B cell (primary cell): ENCODE measurements at regions not wholly inside any gene's neighbourhood (a gene's known extent, or its start where the extent isn't known, plus 50 kb on each side); places are given as distances from the start of the nearest gene placed in this dataset.

Source experiments
- ATAC-seq: fragments of 200-7000 bp; cut with Tn5 transposase; one replicate; pipeline ENCODE4 v1.10.0; 2021; ENCODE audit warnings: low read depth, mild to moderate bottlenecking, moderate number of reproducible peaks, moderate library complexity
- CTCF ChIA-PET: fragments of 350-600 bp; sonication (Branson Sonifier 250); formaldehyde crosslinking; loops from one replicate; lab custom pipeline; 2021; ENCODE audit warnings: antibody characterized with exemption, inconsistent platforms; lab: Charles Lee
- POLR2A ChIA-PET: fragments of 350-600 bp; sonication (Branson Sonifier 250); formaldehyde crosslinking; loops from one replicate; lab custom pipeline; 2021; ENCODE audit warnings: antibody characterized with exemption; lab: Charles Lee
- DNase-seq: peaks from one replicate; pipeline ENCODE4 v3.0.0; 2013
- H2AFZ ChIP-seq: 2 replicates; pipeline ENCODE4 v1.6.1; 2012; ENCODE audit warnings: mild to moderate bottlenecking, low read depth, low read length; ENCODE audit not compliant: insufficient read depth, poor library complexity, severe bottlenecking
- H3K27ac ChIP-seq, 2 donors: 1 replicate in 1 of 2; 2 replicates in 1 of 2; pipeline ENCODE4 v1.5.1; 2012 to 2013; ENCODE audit warnings: low read length in 2 of 2, mild to moderate bottlenecking in 2 of 2, moderate library complexity in 1 of 2
- H3K27me3 ChIP-seq, 4 experiments: fragments of 200-600 bp in 1 of 4; sonication (generic) in 1 of 4; replicated peaks in 1 of 4; 1 replicate in 2 of 4; 2 replicates in 2 of 4; pipeline versions ENCODE4 v1.6.1 to v1.7.0; 2013 to 2016; ENCODE audit warnings: low read length in 3 of 4, mild to moderate bottlenecking in 2 of 4, mixed read lengths in 1 of 4, moderate library complexity in 1 of 4; ENCODE audit not compliant: insufficient read depth in 4 of 4, control insufficient read depth in 3 of 4; ENCODE audit errors: control extremely low read depth in 1 of 4
- H3K36me3 ChIP-seq, 2 experiments: replicated peaks in 1 of 2; 1 replicate in 1 of 2; 2 replicates in 1 of 2; pipeline versions ENCODE4 v1.6.1 to v1.7.1; 2013; ENCODE audit warnings: low read length in 1 of 2; ENCODE audit not compliant: insufficient read depth in 2 of 2, control insufficient read depth in 1 of 2; ENCODE audit errors: control extremely low read depth in 1 of 2, extremely low read depth in 1 of 2
- H3K4me1 ChIP-seq, 2 donors: fragments of 200-600 bp in 1 of 2; sonication (generic) in 1 of 2; 1 replicate in 1 of 2; 2 replicates in 1 of 2; pipeline versions ENCODE4 v1.5.1 to v1.6.1; 2013 to 2017; ENCODE audit warnings: low read length in 2 of 2; ENCODE audit not compliant: control insufficient read depth in 2 of 2, insufficient read depth in 2 of 2
- H3K4me2 ChIP-seq: replicated peaks from 2 replicates; pipeline ENCODE3; 2012; ENCODE audit warnings: mild to moderate bottlenecking, low read depth, low read length; ENCODE audit not compliant: poor library complexity, severe bottlenecking
- H3K4me3 ChIP-seq, 5 experiments: fragments of 200-600 bp in 1 of 5; sonication (generic) in 1 of 5; 1 replicate in 3 of 5; 2 replicates in 2 of 5; pipeline versions ENCODE4 v1.5.1 to v1.7.0; 2011 to 2016; ENCODE audit warnings: low read length in 4 of 5, mild to moderate bottlenecking in 4 of 5, low read depth in 2 of 5, control low read depth in 1 of 5, moderate library complexity in 1 of 5; ENCODE audit not compliant: insufficient read depth in 1 of 5; ENCODE audit errors: control extremely low read depth in 1 of 5, extremely low read depth in 1 of 5
- H3K79me2 ChIP-seq: fragments of 200-600 bp; sonication (generic); one replicate; pipeline ENCODE4 v1.6.0; 2016; ENCODE audit warnings: low read length; ENCODE audit not compliant: control insufficient read depth, insufficient read depth
- H3K9ac ChIP-seq: fragments of 200-600 bp; sonication (generic); 2 replicates; pipeline ENCODE4 v1.6.1; 2017; ENCODE audit warnings: mild to moderate bottlenecking, low read length, moderate library complexity
- H3K9me3 ChIP-seq, 3 donors: one replicate each; pipeline versions ENCODE4 v1.6.1 to v1.7.1; 2013; ENCODE audit warnings: low read length in 2 of 3; ENCODE audit not compliant: control insufficient read depth in 2 of 3, insufficient read depth in 1 of 3; ENCODE audit errors: control extremely low read depth in 1 of 3
- H4K20me1 ChIP-seq: 2 replicates; pipeline ENCODE4 v1.6.0; 2012; ENCODE audit warnings: mild to moderate bottlenecking, low read length; ENCODE audit not compliant: insufficient read depth, control insufficient read depth, poor library complexity, severe bottlenecking
- H3K27ac Mint-ChIP-seq: one replicate; pipeline ENCODE4 v1.8.0; 2021; ENCODE audit warnings: mixed read lengths
- H3K27me3 Mint-ChIP-seq: one replicate; pipeline ENCODE4 v1.8.0; 2021; ENCODE audit warnings: mixed read lengths
- H3K4me1 Mint-ChIP-seq: one replicate; pipeline ENCODE4 v1.8.0; 2021; ENCODE audit warnings: mixed read lengths
- H3K4me3 Mint-ChIP-seq: one replicate; pipeline ENCODE4 v1.8.0; 2021; ENCODE audit warnings: mixed read lengths
- H3K9me3 Mint-ChIP-seq: one replicate; pipeline ENCODE4 v1.8.0; 2022; ENCODE audit warnings: mixed read lengths; ENCODE audit not compliant: insufficient read depth
- CTCF ChIP-seq: fragments of 200-600 bp; IDR thresholded peaks from one replicate; pipeline ENCODE4 v1.8.0; 2022; ENCODE audit warnings: antibody characterized with exemption, mild to moderate bottlenecking
- EZH2 ChIP-seq: IDR thresholded peaks from 2 replicates; pipeline ENCODE4 v1.6.1; 2012; ENCODE audit warnings: borderline replicate concordance, low read depth, mild to moderate bottlenecking, moderate library complexity, low read length; ENCODE audit not compliant: insufficient read depth, poor library complexity, severe bottlenecking
- WGBS: methylation state at CpG from one replicate; pipeline ENCODE4 v1.1.5; 2013; ENCODE audit warnings: missing lambda C conversion rate; ENCODE audit not compliant: insufficient coverage; 5-methylcytosine and 5-hydroxymethylcytosine counted together
- intact Hi-C: fragments of 100-400 bp; cut with micrococcal nuclease; formaldehyde crosslinking; loops from one replicate; pipeline ENCODE4 v1.10.0; 2022

DNA sequence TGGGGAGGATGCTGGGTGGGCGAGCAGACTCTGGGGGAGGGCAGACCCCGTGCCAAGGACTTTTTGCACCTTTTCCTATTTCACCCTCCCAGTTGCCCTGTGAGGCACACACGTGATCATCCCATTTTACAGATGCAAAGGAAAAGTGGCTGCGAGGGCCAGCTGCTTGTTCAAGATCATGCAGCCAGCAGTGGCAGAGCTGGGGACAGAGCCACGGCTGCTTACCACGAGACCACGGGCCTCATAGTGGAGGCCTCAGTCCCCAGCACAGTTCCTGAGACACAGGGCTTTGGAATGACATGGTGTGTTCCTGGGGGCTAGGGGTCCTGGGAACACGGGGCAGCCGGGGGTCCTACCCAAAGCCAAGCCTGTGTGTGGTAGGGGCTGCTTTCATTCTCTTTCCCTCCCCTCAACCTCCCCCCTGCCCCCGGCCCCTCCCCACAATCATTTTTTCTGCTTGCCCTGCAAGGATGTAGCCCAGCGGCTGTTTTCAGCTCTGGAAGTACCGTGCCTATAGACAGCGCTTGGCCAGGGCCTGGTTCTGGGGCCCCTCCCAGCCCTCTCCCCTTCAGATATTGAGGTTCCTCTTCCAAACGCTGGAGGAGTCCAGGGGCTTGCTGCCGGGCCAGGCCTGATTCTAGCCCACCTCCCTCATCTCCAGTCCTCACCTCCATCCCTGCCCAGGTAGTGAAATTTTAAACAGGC is 58.5 kb upstream of the IER5L start:
- H3K9ac ChIP-seq: no peak overlapping the region
- CTCF ChIA-PET: no interaction called here
- peaks cover 49% of the 10 kb centered on the region for H3K27me3 Mint-ChIP-seq
- peak overlapping the region; percentile 20 for H2AFZ ChIP-seq
- no peak overlapping the region for H3K4me2 ChIP-seq
- peaks cover 7 to 13% of the 10 kb centered on the region in 2 donors for H3K4me1 ChIP-seq
- H3K9me3 ChIP-seq: peaks cover 0 to 15% (median 0%) of the 10 kb centered on the region in 3 donors
- no peak overlapping the region for H3K27ac Mint-ChIP-seq
- no peaks in the 10 kb centered on the region for H4K20me1 ChIP-seq
- H3K36me3 ChIP-seq: no peaks in the 10 kb centered on the region
- H3K27ac ChIP-seq: no peak overlapping the region
- TF ChIP-seq CTCF (no peak), EZH2 (no peak)
- H3K4me3 ChIP-seq: no peak overlapping the region
- DNase-seq (no peak), ATAC-seq (no peak)
- WGBS: 69% methylated on average over 11 of the region's 15 CpGs
- H3K4me1 Mint-ChIP-seq: peaks cover 14% of the 10 kb centered on the region
- POLR2A ChIA-PET: no interaction called here
- peaks cover 4% of the 10 kb centered on the region for H3K9me3 Mint-ChIP-seq
- no peak overlapping the region for H3K4me3 Mint-ChIP-seq
- intact Hi-C loops: no loop called here
- H3K27me3 ChIP-seq: peaks cover 0 to 9% (median 0%) of the 10 kb centered on the region in 4 experiments
- no peaks in the 10 kb centered on the region for H3K79me2 ChIP-seq

DNA sequence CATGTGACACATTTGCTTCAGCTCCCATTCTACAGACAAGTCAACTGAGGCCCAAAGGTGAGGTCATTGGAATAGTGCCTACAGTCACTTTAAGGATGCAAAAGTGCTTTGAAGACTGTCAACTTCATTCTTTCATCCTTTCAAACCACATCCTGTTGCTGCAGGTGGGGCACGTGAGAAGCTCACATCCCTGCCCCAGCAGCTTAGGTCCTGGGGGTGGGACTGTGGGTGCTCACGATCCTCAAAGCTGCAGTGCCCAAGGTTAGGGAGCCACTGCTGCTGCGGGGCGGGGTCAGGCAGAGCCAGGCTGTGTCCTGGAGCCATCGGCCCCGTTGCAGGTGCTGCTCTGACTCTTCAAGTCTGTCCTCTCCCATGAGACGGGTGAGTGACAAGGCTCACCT is 57.9 kb upstream of the IER5L start:
- ChIA-PET POLR2A (interaction anchor here (0.8 kb wide), 1 partner anchor 58 kb away, joined by 3 read pairs; the partner anchor contains the start of gene IER5L), CTCF (no interaction called here)
- ATAC-seq: peak; percentile 21
- Histone ChIP-seq H2AFZ (peak overlapping the region; percentile 22), H3K27me3 (peaks cover 0 to 9% (median 0%) of the 10 kb centered on the region in 4 experiments), H3K36me3 (no peaks in the 10 kb centered on the region), H4K20me1 (no peaks in the 10 kb centered on the region), H3K4me3 (no peak overlapping the region), H3K27ac (no peak overlapping the region), H3K4me1 (peaks cover 7 to 13% of the 10 kb centered on the region in 2 donors), H3K4me2 (peak overlapping the region; percentile 52), H3K9ac (no peak overlapping the region), H3K9me3 (peaks cover 0 to 15% (median 0%) of the 10 kb centered on the region in 3 donors), H3K79me2 (no peaks in the 10 kb centered on the region)
- intact Hi-C loops: no loop called here
- Mint-ChIP-seq H3K27ac (no peak overlapping the region), H3K9me3 (peaks cover 4% of the 10 kb centered on the region), H3K4me3 (peak overlapping the region; percentile 7), H3K27me3 (peaks cover 47% of the 10 kb centered on the region), H3K4me1 (peaks cover 14% of the 10 kb centered on the region)
- TF ChIP-seq EZH2 (no peak), CTCF (no peak)
- DNase-seq: no peak
- WGBS: 70% methylated on average over 6 of the region's 7 CpGs
